ENCODE measurements at regions not wholly inside any gene's neighbourhood (a gene's known extent, or its start where the extent isn't known, plus 50 kb on each side); places are given as distances from the start of the nearest gene placed in this dataset.
"Not testable (repeated sequence)": the region's sequence is repeated elsewhere in the genome, so short reads cannot be mapped to it uniquely, and the experiment has no call there.

GRCh38 chr16:58821886-58822285, 87.8 kb upstream of the GOT2 start:
- no peak for DNase-seq (ENCODE audit: low read depth)

- no peak for DNase-seq (ENCODE audit: low read depth)
These were observed 86.3 kb upstream of the GOT2 start for GRCh38 chr16:58820411-58820810.

- no peak for DNase-seq (ENCODE audit: low read depth)
These were observed 81.2 kb upstream of the GOT2 start for GRCh38 chr16:58815181-58815888.

GRCh38 chr16:58814348-58814801, 80.3 kb upstream of the GOT2 start:
- DNase-seq (ENCODE audit: low read depth), result peak; percentile 46

GRCh38 chr16:58809213-58809612, 75.1 kb upstream of the GOT2 start:
- DNase-seq (ENCODE audit: low read depth), result no peak

- no peak for DNase-seq (ENCODE audit: low read depth)
These were observed 73.2 kb upstream of the GOT2 start for GRCh38 chr16:58807276-58807675.

GRCh38 chr16:58801838-58802237, 67.7 kb upstream of the GOT2 start:
- DNase-seq (ENCODE audit: low read depth), result no peak

GRCh38 chr16:58797137-58797801, 63.2 kb upstream of the GOT2 start:
- no peak for DNase-seq (ENCODE audit: low read depth)

GRCh38 chr16:58793366-58793765, 59.2 kb upstream of the GOT2 start:
- no peak for DNase-seq (ENCODE audit: low read depth)

- no peak for DNase-seq (ENCODE audit: low read depth)
These were observed 58.1 kb upstream of the GOT2 start for GRCh38 chr16:58792188-58792587.

GRCh38 chr16:58790816-58791557, 56.9 kb upstream of the GOT2 start:
- not testable (repeated sequence) for DNase-seq (ENCODE audit: low read depth)

- peak; percentile 4 for DNase-seq (ENCODE audit: low read depth)
These were observed 55.2 kb upstream of the GOT2 start for GRCh38 chr16:58789351-58789750.

Data from iris pigment epithelial cell (primary cell).